Esophagus muscularis mucosa (tissue), 3 donors: ENCODE measurements at regions not wholly inside any gene's neighbourhood (a gene's known extent, or its start where the extent isn't known, plus 50 kb on each side); places are given as distances from the start of the nearest gene placed in this dataset.

Experiments
- CTCF ChIP-seq, 3 experiments: fragments of 200-600 bp in 2 of 3; fragments of 450-650 bp in 1 of 3; sonication (generic) in 2 of 3; IDR thresholded peaks; one replicate each; pipeline ENCODE4 v1.5.1; 2017 to 2019; ENCODE audit warnings: antibody characterized with exemption in 3 of 3, mild to moderate bottlenecking in 2 of 3, moderate library complexity in 1 of 3
- POLR2A ChIP-seq: fragments of 450-650 bp; IDR thresholded peaks from one replicate; pipeline ENCODE4 v1.6.1; 2017; ENCODE audit warnings: antibody characterized with exemption, moderate library complexity, mild to moderate bottlenecking, low read depth
- POLR2AphosphoS5 ChIP-seq, 2 donors: sonication (generic); formaldehyde crosslinking; IDR thresholded peaks; one replicate each; pipeline ENCODE4 v1.6.1; 2017; ENCODE audit warnings: antibody characterized with exemption in 2 of 2

- no peak for TF ChIP-seq CTCF (IDR thresholded peaks at IDR 0.05)
- TF ChIP-seq POLR2A: no peak
- TF ChIP-seq POLR2AphosphoS5 (IDR thresholded peaks at IDR 0.05): no peak
These were observed 241.9 kb upstream of the SYT1 start for GRCh38 chr12:78622529-78623195.
